H9 (cell line): ENCODE measurements at regions not wholly inside any gene's neighbourhood (a gene's known extent, or its start where the extent isn't known, plus 50 kb on each side); places are given as distances from the start of the nearest gene placed in this dataset.

Source experiments
- DNase-seq: peaks from one replicate; pipeline ENCODE4 v3.0.0-alpha.2; 2017
- H2AFZ ChIP-seq: one replicate; pipeline ENCODE4 v1.6.1; 2013; ENCODE audit warnings: mild to moderate bottlenecking, low read length, control low read depth, moderate library complexity
- H2AK5ac ChIP-seq: 2 replicates; pipeline ENCODE4 v1.6.1; 2013; ENCODE audit warnings: low read length, control low read depth, mixed read lengths; ENCODE audit not compliant: insufficient read length
- H2BK120ac ChIP-seq: one replicate; pipeline ENCODE4 v1.6.1; 2013; ENCODE audit warnings: low read depth, mild to moderate bottlenecking, low read length, control low read depth, inconsistent platforms; ENCODE audit not compliant: poor library complexity, severe bottlenecking
- H2BK12ac ChIP-seq: 2 replicates; pipeline ENCODE4 v1.6.1; 2013; ENCODE audit warnings: low read length, control low read depth, mixed read lengths, low read depth; ENCODE audit not compliant: insufficient read length
- H2BK15ac ChIP-seq: 2 replicates; pipeline ENCODE4 v1.6.1; 2013; ENCODE audit warnings: low read depth, low read length, control low read depth
- H2BK20ac ChIP-seq: one replicate; pipeline ENCODE4 v1.6.1; 2013; ENCODE audit warnings: low read depth, mild to moderate bottlenecking, low read length, control low read depth, inconsistent platforms; ENCODE audit not compliant: poor library complexity, severe bottlenecking
- H2BK5ac ChIP-seq: 2 replicates; pipeline ENCODE4 v1.6.1; 2013; ENCODE audit warnings: low read length, control low read depth, mixed read lengths; ENCODE audit not compliant: insufficient read length
- H3K14ac ChIP-seq: 2 replicates; pipeline ENCODE4 v1.6.1; 2013; ENCODE audit warnings: low read length, control low read depth; ENCODE audit not compliant: insufficient read depth
- H3K18ac ChIP-seq: 2 replicates; pipeline ENCODE4 v1.6.1; 2013; ENCODE audit warnings: low read depth, mild to moderate bottlenecking, mixed read lengths, low read length, control low read depth; ENCODE audit not compliant: insufficient read length
- H3K23ac ChIP-seq: 2 replicates; pipeline ENCODE4 v1.6.1; 2013; ENCODE audit warnings: low read length, control low read depth, mixed read lengths, low read depth; ENCODE audit not compliant: insufficient read length
- H3K23me2 ChIP-seq: 2 replicates; pipeline ENCODE4 v1.6.1; 2013; ENCODE audit warnings: low read depth, mild to moderate bottlenecking, mixed read lengths, low read length, control low read depth; ENCODE audit not compliant: insufficient read length, poor library complexity, severe bottlenecking
- H3K27ac ChIP-seq: 2 replicates; pipeline ENCODE4 v1.5.1; 2013; ENCODE audit warnings: low read length, control low read depth, mixed read lengths, low read depth; ENCODE audit not compliant: insufficient read length
- H3K27me3 ChIP-seq: 2 replicates; pipeline ENCODE4 v1.6.1; 2013; ENCODE audit warnings: low read length, control low read depth, inconsistent platforms; ENCODE audit not compliant: insufficient read depth
- H3K4ac ChIP-seq: 2 replicates; pipeline ENCODE4 v1.6.1; 2013; ENCODE audit warnings: low read depth, mild to moderate bottlenecking, control low read depth, inconsistent platforms, low read length, moderate library complexity
- H3K4me1 ChIP-seq: 2 replicates; pipeline ENCODE4 v1.6.1; 2013; ENCODE audit warnings: low read length, control low read depth, inconsistent platforms; ENCODE audit not compliant: insufficient read depth
- H3K4me2 ChIP-seq: 2 replicates; pipeline ENCODE4 v1.6.1; 2013; ENCODE audit warnings: low read length, control low read depth, mixed read lengths; ENCODE audit not compliant: insufficient read length, insufficient read depth
- H3K56ac ChIP-seq: 2 replicates; pipeline ENCODE4 v1.6.1; 2013; ENCODE audit warnings: low read depth, mild to moderate bottlenecking, mixed read lengths, low read length, control low read depth; ENCODE audit not compliant: insufficient read length
- H3K79me1 ChIP-seq: 2 replicates; pipeline ENCODE4 v1.6.1; 2013; ENCODE audit warnings: low read depth, mild to moderate bottlenecking, moderate library complexity, low read length, control low read depth, inconsistent platforms; ENCODE audit not compliant: insufficient read depth, poor library complexity, severe bottlenecking
- H3K79me2 ChIP-seq: 2 replicates; pipeline ENCODE4 v1.6.1; 2013; ENCODE audit warnings: low read length, control low read depth, inconsistent platforms; ENCODE audit not compliant: insufficient read depth
- H3K9ac ChIP-seq: 2 replicates; pipeline ENCODE4 v1.6.1; 2013; ENCODE audit warnings: low read length, control low read depth, mixed read lengths; ENCODE audit not compliant: insufficient read length; ENCODE audit errors: extremely low read depth
- H3K9me3 ChIP-seq: one replicate; pipeline ENCODE4 v1.6.1; 2013; ENCODE audit warnings: low read depth, low read length, inconsistent platforms; ENCODE audit not compliant: control insufficient read depth
- H3T11ph ChIP-seq: one replicate; pipeline ENCODE4 v1.6.1; 2013; ENCODE audit warnings: mild to moderate bottlenecking, low read length, control low read depth, inconsistent platforms
- H4K20me1 ChIP-seq: one replicate; pipeline ENCODE4 v1.6.1; 2013; ENCODE audit not compliant: control insufficient read depth, insufficient read length, insufficient read depth
- H4K5ac ChIP-seq: 2 replicates; pipeline ENCODE4 v1.6.1; 2013; ENCODE audit warnings: low read depth, mild to moderate bottlenecking, mixed read lengths, low read length, control low read depth; ENCODE audit not compliant: insufficient read length
- H4K8ac ChIP-seq: replicated peaks from 2 replicates; pipeline ENCODE4 v1.6.1; 2013; ENCODE audit warnings: low read length, control low read depth, mixed read lengths, low read depth; ENCODE audit not compliant: insufficient read length
- H4K91ac ChIP-seq: 2 replicates; pipeline ENCODE4 v1.6.1; 2013; ENCODE audit warnings: low read depth, mild to moderate bottlenecking, moderate library complexity, mixed read lengths, low read length, control low read depth; ENCODE audit not compliant: insufficient read length
- H3K27ac Mint-ChIP-seq, 3 experiments: 2 replicates in 2 of 3; 3 replicates in 1 of 3; pipeline ENCODE4 v1.8.0; 2020 to 2021; ENCODE audit warnings: mixed read lengths in 3 of 3, mild to moderate bottlenecking in 1 of 3, moderate library complexity in 1 of 3
- H3K27me3 Mint-ChIP-seq: 2 replicates; pipeline ENCODE4 v1.8.0; 2021; ENCODE audit warnings: low read depth, mild to moderate bottlenecking, moderate library complexity, mixed read lengths
- H3K36me3 Mint-ChIP-seq, 3 experiments: 2 replicates in 2 of 3; 3 replicates in 1 of 3; pipeline ENCODE4 v1.8.0; 2020 to 2021; ENCODE audit warnings: low read depth in 3 of 3, mixed read lengths in 3 of 3; ENCODE audit not compliant: insufficient read depth in 1 of 3
- H3K4me1 Mint-ChIP-seq, 2 experiments: 2 replicates each; pipeline ENCODE4 v1.8.0; 2020; ENCODE audit warnings: mixed read lengths in 2 of 2
- H3K4me3 Mint-ChIP-seq, 2 experiments: 2 replicates in 1 of 2; 3 replicates in 1 of 2; pipeline ENCODE4 v1.8.0; 2020 to 2021; ENCODE audit warnings: mild to moderate bottlenecking in 2 of 2, mixed read lengths in 2 of 2, moderate library complexity in 1 of 2
- H3K9me3 Mint-ChIP-seq, 2 experiments: 2 replicates in 1 of 2; 3 replicates in 1 of 2; pipeline ENCODE4 v1.8.0; 2020; ENCODE audit warnings: mild to moderate bottlenecking in 2 of 2, mixed read lengths in 2 of 2, moderate library complexity in 1 of 2
- TF ChIP-seq, protein P1 (sequence below): fragments of 200-600 bp; sonication (generic); conservative IDR thresholded peaks from 3 replicates; pipeline ENCODE4 v1.8.0; 2021; ENCODE audit warnings: antibody characterized with exemption, mild to moderate bottlenecking

DNA sequence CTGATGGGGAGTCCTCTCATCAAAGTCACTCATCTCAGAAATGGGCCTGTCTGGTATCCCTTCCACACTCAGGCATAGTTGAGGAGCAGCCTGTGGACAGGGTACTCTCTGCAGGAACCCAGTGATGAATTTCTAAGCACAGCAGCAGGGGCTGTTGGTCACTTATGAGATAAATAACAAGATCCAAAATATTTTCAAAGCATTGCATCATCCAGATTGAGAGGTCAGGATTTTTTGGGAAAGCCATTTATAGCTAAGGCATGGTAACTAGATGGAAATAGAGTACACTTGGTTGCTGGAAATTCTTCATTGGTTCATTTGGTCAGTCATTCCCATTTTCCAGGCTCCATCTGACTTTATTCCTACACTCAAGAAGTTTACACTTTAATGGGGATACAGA is 246.8 kb upstream of the RAI14 start:
- no peak overlapping the region for H3K56ac ChIP-seq
- H4K20me1 ChIP-seq, result no peaks in the 10 kb centered on the region
- H2BK20ac ChIP-seq, result no peak overlapping the region
- no peak overlapping the region for H3K4me2 ChIP-seq
- H3K27me3 ChIP-seq, result no peaks in the 10 kb centered on the region
- H2AK5ac ChIP-seq, result no peak overlapping the region
- no peak overlapping the region for H4K91ac ChIP-seq
- H3T11ph ChIP-seq, result no peak overlapping the region
- peaks cover 7% of the 10 kb centered on the region; the same call in 1 of the 2 replicates for H3K4me1 ChIP-seq
- peaks cover 16% of the 10 kb centered on the region for H3K9me3 ChIP-seq
- TF ChIP-seq, protein P1, sequence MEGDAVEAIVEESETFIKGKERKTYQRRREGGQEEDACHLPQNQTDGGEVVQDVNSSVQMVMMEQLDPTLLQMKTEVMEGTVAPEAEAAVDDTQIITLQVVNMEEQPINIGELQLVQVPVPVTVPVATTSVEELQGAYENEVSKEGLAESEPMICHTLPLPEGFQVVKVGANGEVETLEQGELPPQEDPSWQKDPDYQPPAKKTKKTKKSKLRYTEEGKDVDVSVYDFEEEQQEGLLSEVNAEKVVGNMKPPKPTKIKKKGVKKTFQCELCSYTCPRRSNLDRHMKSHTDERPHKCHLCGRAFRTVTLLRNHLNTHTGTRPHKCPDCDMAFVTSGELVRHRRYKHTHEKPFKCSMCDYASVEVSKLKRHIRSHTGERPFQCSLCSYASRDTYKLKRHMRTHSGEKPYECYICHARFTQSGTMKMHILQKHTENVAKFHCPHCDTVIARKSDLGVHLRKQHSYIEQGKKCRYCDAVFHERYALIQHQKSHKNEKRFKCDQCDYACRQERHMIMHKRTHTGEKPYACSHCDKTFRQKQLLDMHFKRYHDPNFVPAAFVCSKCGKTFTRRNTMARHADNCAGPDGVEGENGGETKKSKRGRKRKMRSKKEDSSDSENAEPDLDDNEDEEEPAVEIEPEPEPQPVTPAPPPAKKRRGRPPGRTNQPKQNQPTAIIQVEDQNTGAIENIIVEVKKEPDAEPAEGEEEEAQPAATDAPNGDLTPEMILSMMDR, result no peak
- no peaks in the 10 kb centered on the region for H3K79me1 ChIP-seq
- no peak for DNase-seq
- H3K36me3 Mint-ChIP-seq, result peaks cover 0 to 35% (median 33%) of the 10 kb centered on the region in 3 experiments
- H2BK15ac ChIP-seq, result no peak overlapping the region
- H3K4ac ChIP-seq, result no peak overlapping the region
- H3K4me1 Mint-ChIP-seq, result peaks cover 45 to 47% of the 10 kb centered on the region in 2 experiments
- H3K23ac ChIP-seq, result no peak overlapping the region
- H2BK12ac ChIP-seq, result no peak overlapping the region
- no peak overlapping the region for H2AFZ ChIP-seq
- H2BK120ac ChIP-seq, result no peak overlapping the region
- H3K18ac ChIP-seq, result no peak overlapping the region
- H3K4me3 Mint-ChIP-seq, result no peak overlapping the region
- H3K14ac ChIP-seq, result no peak overlapping the region
- H3K79me2 ChIP-seq, result no peaks in the 10 kb centered on the region
- H3K27me3 Mint-ChIP-seq, result no peaks in the 10 kb centered on the region
- no peak overlapping the region for H2BK5ac ChIP-seq
- H3K9ac ChIP-seq, result no peak overlapping the region
- no peak overlapping the region for H4K8ac ChIP-seq
- H4K5ac ChIP-seq, result no peak overlapping the region
- H3K9me3 Mint-ChIP-seq, result peaks cover 14 to 36% of the 10 kb centered on the region in 2 experiments
- peak overlapping the region; percentile 66 to 90 (median 71); a peak in 3 of 7 replicates for H3K27ac Mint-ChIP-seq
- no peak overlapping the region for H3K27ac ChIP-seq
- H3K23me2 ChIP-seq, result no peaks in the 10 kb centered on the region
